ENCODE measurements at regions not wholly inside any gene's neighbourhood (a gene's known extent, or its start where the extent isn't known, plus 50 kb on each side); places are given as distances from the start of the nearest gene placed in this dataset.
A peak's percentile ranks its signal among the peaks of the same experiment; 100 is the strongest.
"Not testable (repeated sequence)": the region's sequence is repeated elsewhere in the genome, so short reads cannot be mapped to it uniquely, and the experiment has no call there.

GRCh38 chr6:19399406-19399805 lies 437.8 kb upstream of the ID4 start:
- DNase-seq (ENCODE audit: low spot score) = peak; percentile 81

- not testable (repeated sequence) for DNase-seq (ENCODE audit: low spot score)
Measured at GRCh38 chr6:19404884-19405283, 432.3 kb upstream of the ID4 start.

DNA sequence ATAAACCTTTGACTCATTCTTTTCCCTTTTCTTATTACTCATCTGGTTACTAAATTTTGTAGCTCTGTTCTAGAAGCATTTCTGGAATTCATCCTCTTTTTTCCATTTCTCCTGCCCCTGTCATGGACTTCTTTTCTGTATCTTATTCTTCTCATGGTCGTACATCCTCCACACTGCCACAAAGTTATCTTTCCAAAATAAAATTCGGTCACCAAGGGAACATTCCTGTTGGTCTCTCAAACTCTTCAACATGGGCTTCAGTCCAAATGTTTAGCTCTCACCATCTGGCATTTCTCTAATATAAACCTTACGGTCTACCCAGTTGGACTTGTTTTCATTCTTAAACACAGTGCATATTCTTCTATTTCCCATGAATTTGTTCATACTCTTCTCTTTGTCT lies 428.8 kb upstream of the ID4 start:
- DNase-seq (ENCODE audit: low spot score) = no peak

- DNase-seq (ENCODE audit: low spot score) = no peak
Measured at GRCh38 chr6:19410481-19410880, 426.7 kb upstream of the ID4 start.

DNA sequence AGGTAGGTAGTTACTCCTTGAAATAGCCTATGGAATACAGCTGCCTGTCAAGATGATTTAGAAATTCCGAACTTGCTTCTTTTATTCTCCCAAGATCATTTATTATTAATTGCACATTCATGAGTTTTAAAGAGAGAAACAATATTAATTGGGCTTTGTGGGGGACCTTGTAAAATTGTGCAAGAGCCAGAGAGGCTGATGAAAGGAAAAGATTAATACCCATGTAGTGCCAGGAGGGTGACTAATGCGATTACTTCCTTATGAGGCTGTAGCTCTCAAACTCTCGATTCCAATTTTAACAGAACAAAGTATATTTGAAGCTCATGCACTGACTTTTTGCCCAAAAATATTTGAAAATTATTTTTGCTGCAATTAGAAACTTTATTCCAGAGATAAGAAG lies 423.8 kb upstream of the ID4 start:
- DNase-seq (ENCODE audit: low spot score) = no peak

GRCh38 chr6:19415605-19416326 lies 421.4 kb upstream of the ID4 start:
- DNase-seq (ENCODE audit: low spot score) = no peak

- no peak for DNase-seq (ENCODE audit: low spot score)
Measured at GRCh38 chr6:19416811-19417210, 420.4 kb upstream of the ID4 start.

DNA sequence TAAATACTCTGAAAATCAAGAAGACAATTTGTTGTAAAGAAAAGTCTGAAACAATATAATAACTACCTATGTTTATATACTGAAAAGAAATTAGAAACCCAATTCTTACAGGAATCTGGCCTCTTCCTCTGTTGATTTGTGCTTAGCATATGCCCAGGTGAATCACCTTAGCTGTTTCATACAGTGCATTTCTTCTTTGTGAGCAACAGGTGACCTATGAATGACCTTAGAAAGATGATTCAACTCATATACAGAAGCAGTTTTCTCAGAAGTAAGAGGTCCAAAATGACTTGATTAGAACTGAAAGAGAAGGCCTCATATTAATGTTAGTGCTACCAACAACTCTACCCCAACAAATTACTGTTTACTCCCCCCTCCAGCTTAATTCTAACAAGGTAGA lies 419.5 kb upstream of the ID4 start:
- no peak for DNase-seq (ENCODE audit: low spot score)

DNA sequence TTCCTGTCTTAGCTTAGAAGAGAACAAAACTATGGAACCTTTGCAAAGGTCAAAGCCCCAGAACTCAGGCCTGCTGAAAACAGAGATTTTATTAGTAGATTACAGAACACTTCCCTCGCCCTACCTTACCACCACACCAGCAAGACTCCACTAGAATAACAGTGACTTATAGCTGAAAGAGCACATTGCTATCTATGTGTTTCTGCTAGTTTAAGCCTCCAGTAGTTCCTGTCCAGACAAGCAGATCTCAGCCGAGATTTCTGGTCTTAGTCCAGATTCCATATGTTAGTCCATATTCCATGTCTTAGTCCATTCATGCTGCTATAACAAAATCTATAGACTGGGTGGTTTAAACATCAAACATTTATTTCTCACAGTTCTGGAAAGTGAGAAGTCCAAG lies 412.3 kb upstream of the ID4 start:
- no peak for DNase-seq (ENCODE audit: low spot score)

- no peak for DNase-seq (ENCODE audit: low spot score)
Measured at GRCh38 chr6:19427548-19427947, 409.6 kb upstream of the ID4 start.

- DNase-seq (ENCODE audit: low spot score) = peak; percentile 5
Measured at GRCh38 chr6:19432966-19433498, 404.1 kb upstream of the ID4 start.

DNA sequence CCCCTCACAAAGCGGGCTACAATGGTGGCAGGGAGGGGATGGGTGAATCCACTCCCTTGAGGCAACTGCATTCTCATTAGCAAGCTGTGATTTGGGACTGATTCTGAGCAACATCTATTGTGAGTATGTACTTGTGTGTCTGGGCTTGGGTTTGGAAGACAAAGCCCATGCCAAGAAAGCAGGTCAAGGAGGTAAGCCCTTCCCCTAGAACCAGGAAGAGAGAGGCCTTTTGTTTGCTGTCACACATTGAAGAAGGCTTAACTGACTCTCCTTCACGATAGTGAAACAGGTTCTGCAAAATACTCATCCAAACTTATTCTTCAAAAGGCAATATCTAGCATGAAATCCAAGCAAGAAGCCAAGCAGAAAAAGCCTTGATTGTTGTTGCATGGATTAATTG lies 403.1 kb upstream of the ID4 start:
- DNase-seq (ENCODE audit: low spot score) = no peak

- no peak for DNase-seq (ENCODE audit: low spot score)
Measured at GRCh38 chr6:19435755-19436154, 401.4 kb upstream of the ID4 start.

- DNase-seq (ENCODE audit: low spot score) = peak; percentile 4
Measured at GRCh38 chr6:19438566-19439353, 398.4 kb upstream of the ID4 start.

- no peak for DNase-seq (ENCODE audit: low spot score)
Measured at GRCh38 chr6:19440531-19440930, 396.6 kb upstream of the ID4 start.

- DNase-seq (ENCODE audit: low spot score) = no peak
Measured at GRCh38 chr6:19443411-19443810, 393.8 kb upstream of the ID4 start.

DNA sequence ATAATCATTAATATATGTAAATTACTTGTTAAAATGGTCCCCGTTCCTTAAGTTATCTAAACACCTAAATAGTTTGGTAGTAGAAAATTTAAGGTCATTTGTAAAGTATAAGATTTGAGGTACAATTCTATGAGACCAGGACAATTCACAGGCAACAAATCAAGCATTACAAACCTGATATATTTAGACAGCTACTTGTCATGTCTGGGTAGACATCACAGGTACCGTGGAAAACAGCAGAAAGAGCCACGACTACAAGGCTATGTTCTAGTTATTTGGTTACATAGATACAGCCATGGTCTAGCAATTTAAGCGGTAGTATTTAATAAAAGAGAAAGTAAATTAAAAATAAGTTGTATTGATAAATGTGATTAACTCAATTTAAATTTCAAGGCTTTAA lies 393.1 kb upstream of the ID4 start:
- DNase-seq (ENCODE audit: low spot score) = no peak

GRCh38 chr6:19444481-19444880 lies 392.7 kb upstream of the ID4 start:
- DNase-seq (ENCODE audit: low spot score) = no peak

DNA sequence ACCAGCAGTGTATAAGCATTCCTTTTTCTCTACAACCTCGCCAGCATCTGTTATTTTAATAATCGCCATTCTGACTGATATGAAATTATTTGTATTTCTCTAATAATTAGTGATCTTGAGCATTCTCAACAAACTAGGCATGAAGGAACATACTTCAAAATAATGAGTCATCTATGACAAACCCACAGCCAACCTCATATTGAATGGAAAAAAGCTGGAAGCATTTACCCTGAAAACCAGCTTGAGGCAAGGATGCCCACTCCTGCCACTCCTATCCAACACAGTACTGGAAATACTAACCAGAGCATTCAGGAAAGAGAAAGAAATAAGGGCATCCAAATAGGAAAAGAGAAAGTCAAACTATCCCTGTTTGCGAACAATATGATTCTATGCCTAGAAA lies 390.6 kb upstream of the ID4 start:
- DNase-seq (ENCODE audit: low spot score) = no peak

DNA sequence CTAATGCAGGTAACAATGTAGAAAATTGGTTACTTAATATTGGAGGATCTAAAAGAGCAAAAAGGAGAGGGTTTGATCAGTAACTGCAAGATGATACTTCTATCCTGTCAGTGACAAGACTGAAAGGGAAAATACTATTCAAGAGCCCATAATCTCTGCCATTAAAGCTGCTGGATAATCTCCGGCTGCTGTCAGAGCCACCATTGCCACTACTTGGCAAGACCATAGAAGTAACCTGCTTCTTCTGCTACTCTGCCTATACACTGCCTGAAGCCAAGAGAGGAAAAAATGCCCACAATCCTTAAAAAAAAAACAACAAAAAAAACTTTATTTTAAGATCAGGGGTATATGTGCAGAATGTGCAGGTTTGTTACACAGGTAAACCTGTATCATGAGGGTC lies 386.5 kb upstream of the ID4 start:
- no peak for DNase-seq (ENCODE audit: low spot score)

DNA sequence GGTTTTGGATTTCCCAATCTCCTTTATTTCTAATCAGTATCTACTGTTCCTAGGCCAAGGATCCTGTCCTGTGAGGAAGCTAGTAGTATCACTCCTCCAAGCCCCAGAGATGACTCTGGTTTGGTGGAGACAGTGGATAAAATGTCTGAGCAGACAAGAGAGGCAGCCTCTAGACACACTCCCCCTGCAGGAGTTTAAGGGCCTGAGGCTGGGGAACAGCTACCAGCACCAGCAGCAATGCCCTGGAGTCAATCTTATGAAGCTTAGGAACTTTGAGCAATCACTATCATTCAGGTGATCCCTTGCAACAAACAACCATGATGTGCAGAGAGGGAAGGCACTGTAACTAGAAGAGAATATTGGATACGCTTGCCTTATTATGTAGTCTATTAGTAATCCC lies 384.7 kb upstream of the ID4 start:
- no peak for DNase-seq (ENCODE audit: low spot score)

DNA sequence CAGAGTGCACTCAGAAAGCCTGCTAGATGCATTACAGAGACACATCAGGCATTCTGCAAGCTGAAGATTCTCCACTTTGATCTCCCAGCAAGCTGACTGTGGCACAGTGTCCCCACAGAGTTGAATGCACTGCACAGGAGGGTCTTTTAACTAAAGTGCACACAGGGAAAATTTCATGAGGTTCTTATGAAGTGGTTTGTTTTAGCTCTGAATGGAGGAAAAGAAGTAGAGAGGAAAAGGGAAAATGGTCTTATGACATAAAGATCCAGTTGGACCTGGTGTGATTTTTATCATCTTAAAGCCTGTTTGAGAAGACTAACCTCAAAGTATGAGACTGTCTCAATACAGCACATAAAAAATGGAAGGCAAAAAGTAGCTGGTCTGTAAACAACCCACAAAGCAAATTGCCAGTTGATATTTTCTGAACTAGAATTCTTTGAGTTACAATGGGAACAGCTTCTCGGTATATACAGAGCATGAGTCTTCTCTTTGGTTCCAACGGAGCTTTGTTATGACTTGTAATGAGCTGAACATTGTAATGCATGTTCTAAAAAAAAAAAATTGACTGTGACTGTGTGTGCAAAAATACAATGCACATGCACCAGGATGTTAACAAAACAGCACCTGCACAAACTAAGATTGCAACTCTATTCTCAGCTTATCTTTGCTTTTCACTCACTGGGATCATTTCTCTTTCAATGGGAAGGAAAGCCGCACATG lies 383.0 kb upstream of the ID4 start:
- DNase-seq (ENCODE audit: low spot score) = no peak
